Gastrocnemius medialis (tissue), 4 donors: ENCODE measurements at regions not wholly inside any gene's neighbourhood (a gene's known extent, or its start where the extent isn't known, plus 50 kb on each side); places are given as distances from the start of the nearest gene placed in this dataset.

Experiments
- ATAC-seq, 2 donors: fragments of 150-250 bp; one replicate each; pipeline ENCODE4 v1.9.1; 2016
- DNase-seq, 2 donors: peaks; one replicate each; pipeline ENCODE4 v3.0.0-alpha.2; 2019
- H3K27ac ChIP-seq, 4 donors: fragments of 200-600 bp; sonication (generic); 1 replicate in 1 of 4; 2 replicates in 3 of 4; pipeline ENCODE4 v1.5.1; 2016 to 2018; ENCODE audit warnings: mild to moderate bottlenecking in 2 of 4, moderate library complexity in 1 of 4
- H3K27me3 ChIP-seq, 3 donors: fragments of 200-600 bp; sonication (generic) in 2 of 3; 1 replicate in 1 of 3; 2 replicates in 2 of 3; pipeline versions ENCODE4 v1.5.1 to v1.6.0; 2016 to 2019; ENCODE audit warnings: mild to moderate bottlenecking in 1 of 3, moderate library complexity in 1 of 3
- H3K36me3 ChIP-seq, 2 donors: fragments of 200-600 bp; sonication (generic) in 1 of 2; one replicate each; pipeline ENCODE4 v1.5.1; 2017 to 2018
- H3K4me1 ChIP-seq, 2 donors: fragments of 200-600 bp; sonication (generic) in 1 of 2; one replicate each; pipeline ENCODE4 v1.5.1; 2016 to 2017; ENCODE audit warnings: mild to moderate bottlenecking in 2 of 2
- H3K4me3 ChIP-seq, 4 donors: fragments of 200-600 bp; sonication (generic) in 3 of 4; 1 replicate in 1 of 4; 2 replicates in 3 of 4; pipeline ENCODE4 v1.5.1; 2016 to 2019; ENCODE audit warnings: mild to moderate bottlenecking in 2 of 4
- H3K9me3 ChIP-seq, 3 donors: fragments of 200-600 bp; sonication (generic) in 2 of 3; 1 replicate in 1 of 3; 2 replicates in 2 of 3; pipeline ENCODE4 v1.5.1; 2016 to 2019
- CTCF ChIP-seq, 5 experiments: fragments of 450-650 bp in 3 of 5; fragments of 200-600 bp in 2 of 5; sonication (generic) in 2 of 5; IDR thresholded peaks in 4 of 5; conservative IDR thresholded peaks in 1 of 5; 1 replicate in 4 of 5; 2 replicates in 1 of 5; pipeline ENCODE4 v1.5.1; 2016 to 2019; ENCODE audit warnings: antibody characterized with exemption in 5 of 5, mild to moderate bottlenecking in 3 of 5, moderate library complexity in 3 of 5
- POLR2A ChIP-seq, 2 donors: fragments of 450-650 bp; IDR thresholded peaks; one replicate each; pipeline ENCODE4 v1.6.1; 2017; ENCODE audit warnings: antibody characterized with exemption in 2 of 2, mild to moderate bottlenecking in 2 of 2, moderate library complexity in 2 of 2
- in situ Hi-C, 4 donors: fragments of 200-750 bp; cut with MboI; loops; one replicate each; pipeline versions ENCODE4 v1.15.0 to v1.8.0; 2017; ENCODE audit warnings: low sequenced_read_pairs in 4 of 4
- intact Hi-C: fragments of 100-400 bp; cut with DNase I; formaldehyde crosslinking; loops from one replicate; pipeline ENCODE4 v1.15.1; 2023; ENCODE audit warnings: low total_unique reads

- Histone ChIP-seq H3K4me1 (no peaks in the 10 kb centered on the region), H3K9me3 (no peaks in the 10 kb centered on the region), H3K4me3 (no peak overlapping the region), H3K36me3 (no peaks in the 10 kb centered on the region), H3K27ac (no peak overlapping the region), H3K27me3 (no peaks in the 10 kb centered on the region)
- intact Hi-C loops: no loop called here
- TF ChIP-seq CTCF (IDR thresholded peaks at IDR 0.05 in 4 of 5, conservative IDR thresholded peaks at IDR 0.05 in 1 of 5): no peak
- no peak for TF ChIP-seq POLR2A (IDR thresholded peaks at IDR 0.05)
- ATAC-seq (no peak), DNase-seq (no peak)
- in situ Hi-C loops: loop anchor here in 1 of 4 donors (25.0 kb wide), 1 partner anchor 285 kb away; no protein-coding TSS in a partner anchor
Observed at GRCh38 chr3:152176998-152177397, 91.7 kb upstream of the MBNL1 start.

GRCh38 chr3:152177757-152178156 lies 91.0 kb upstream of the MBNL1 start:
- in situ Hi-C loops (loop anchor here in 1 of 4 donors (25.0 kb wide), 1 partner anchor 285 kb away; no protein-coding TSS in a partner anchor), intact Hi-C loops (no loop called here)
- Histone ChIP-seq H3K9me3 (no peaks in the 10 kb centered on the region), H3K27me3 (no peaks in the 10 kb centered on the region), H3K27ac (no peak overlapping the region), H3K4me1 (no peaks in the 10 kb centered on the region), H3K36me3 (no peaks in the 10 kb centered on the region), H3K4me3 (no peak overlapping the region)
- TF ChIP-seq POLR2A (IDR thresholded peaks at IDR 0.05) (no peak), CTCF (IDR thresholded peaks at IDR 0.05 in 4 of 5, conservative IDR thresholded peaks at IDR 0.05 in 1 of 5) (no peak)
- DNase-seq: no peak
- ATAC-seq: no peak

DNA sequence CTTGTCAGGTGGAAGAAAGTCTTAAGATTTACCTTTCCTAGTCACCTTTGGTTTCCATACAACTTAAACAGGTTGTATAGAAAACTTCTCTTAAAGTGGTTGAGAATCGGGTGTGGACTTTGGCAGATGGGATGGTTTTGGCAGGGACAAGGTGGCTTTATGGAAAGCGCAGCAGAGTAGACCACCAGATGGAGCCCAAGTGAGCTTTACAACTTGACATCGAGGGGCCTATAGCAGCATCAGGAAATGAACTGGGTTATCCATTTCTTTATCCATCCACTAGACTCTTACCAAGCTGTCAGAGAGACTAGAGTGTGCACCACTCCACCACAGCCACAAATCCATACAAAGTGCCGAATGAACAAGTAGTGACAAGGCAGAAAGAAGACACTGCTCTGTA lies 85.3 kb upstream of the MBNL1 start:
- Histone ChIP-seq H3K4me3 (no peak overlapping the region), H3K4me1 (peaks cover 0 to 9% of the 10 kb centered on the region in 2 donors), H3K27me3 (no peaks in the 10 kb centered on the region), H3K9me3 (no peaks in the 10 kb centered on the region), H3K27ac (no peak overlapping the region), H3K36me3 (no peaks in the 10 kb centered on the region)
- DNase-seq: peak; percentile 23 to 51
- ATAC-seq: peak; percentile 48 to 88
- in situ Hi-C loops: loop anchor here in 3 of 4 donors (10.0 to 25.0 kb wide), 2 partner anchors 261 to 279 kb away; no protein-coding TSS in a partner anchor
- TF ChIP-seq CTCF (IDR thresholded peaks at IDR 0.05 in 4 of 5, conservative IDR thresholded peaks at IDR 0.05 in 1 of 5) (peak; percentile 43 to 73 (median 66)), POLR2A (IDR thresholded peaks at IDR 0.05) (no peak)
- intact Hi-C loops: loop anchor here (2.0 to 5.0 kb wide), 3 partner anchors 74 to 289 kb away; no protein-coding TSS in a partner anchor

- H3K27me3 ChIP-seq: no peaks in the 10 kb centered on the region
- no peak for ATAC-seq
- no peaks in the 10 kb centered on the region for H3K36me3 ChIP-seq
- TF ChIP-seq CTCF (IDR thresholded peaks at IDR 0.05 in 4 of 5, conservative IDR thresholded peaks at IDR 0.05 in 1 of 5) (no peak), POLR2A (IDR thresholded peaks at IDR 0.05) (no peak)
- intact Hi-C loops: loop anchor here (5.0 kb wide), 2 partner anchors 72 to 257 kb away; no protein-coding TSS in a partner anchor
- in situ Hi-C loops: loop anchor here in 3 of 4 donors (10.0 to 25.0 kb wide), 2 partner anchors 260 to 277 kb away; no protein-coding TSS in a partner anchor
- DNase-seq: no peak
- H3K9me3 ChIP-seq: no peaks in the 10 kb centered on the region
- no peak overlapping the region for H3K4me3 ChIP-seq
- H3K27ac ChIP-seq: no peak overlapping the region
- H3K4me1 ChIP-seq: peaks cover 0 to 9% of the 10 kb centered on the region in 2 donors
Observed at GRCh38 chr3:152184971-152185686, 83.6 kb upstream of the MBNL1 start.
